HG02588 (cell line): ENCODE measurements at regions not wholly inside any gene's neighbourhood (a gene's known extent, or its start where the extent isn't known, plus 50 kb on each side); places are given as distances from the start of the nearest gene placed in this dataset.

Experiments
- ATAC-seq: cut with Tn5 transposase; IDR thresholded peaks from one replicate; pipeline ENCODE4 v1.9.1; 2021; ENCODE audit warnings: mild to moderate bottlenecking, moderate library complexity; ENCODE audit not compliant: unreplicated experiment

DNA sequence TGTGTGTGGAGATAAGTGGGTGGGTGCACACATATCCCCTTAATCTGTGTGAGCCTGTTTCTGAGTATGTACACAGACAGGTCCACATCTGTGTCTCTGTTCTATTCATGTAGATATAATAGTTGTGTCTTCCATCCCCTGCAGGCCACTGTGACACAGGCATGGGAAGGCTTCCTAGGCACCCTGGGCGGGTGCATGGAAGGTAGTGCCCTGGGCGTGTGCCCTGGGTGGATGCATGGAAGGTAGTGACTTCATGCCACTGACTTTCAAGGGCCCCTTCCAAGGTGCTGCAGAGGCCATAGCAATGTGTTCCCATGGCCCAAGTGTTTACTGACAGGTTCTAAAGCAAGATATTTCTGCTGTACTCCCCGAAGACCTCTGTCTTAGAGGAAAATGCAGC is 462.5 kb upstream of the HS6ST1 start:
- no peak for ATAC-seq

DNA sequence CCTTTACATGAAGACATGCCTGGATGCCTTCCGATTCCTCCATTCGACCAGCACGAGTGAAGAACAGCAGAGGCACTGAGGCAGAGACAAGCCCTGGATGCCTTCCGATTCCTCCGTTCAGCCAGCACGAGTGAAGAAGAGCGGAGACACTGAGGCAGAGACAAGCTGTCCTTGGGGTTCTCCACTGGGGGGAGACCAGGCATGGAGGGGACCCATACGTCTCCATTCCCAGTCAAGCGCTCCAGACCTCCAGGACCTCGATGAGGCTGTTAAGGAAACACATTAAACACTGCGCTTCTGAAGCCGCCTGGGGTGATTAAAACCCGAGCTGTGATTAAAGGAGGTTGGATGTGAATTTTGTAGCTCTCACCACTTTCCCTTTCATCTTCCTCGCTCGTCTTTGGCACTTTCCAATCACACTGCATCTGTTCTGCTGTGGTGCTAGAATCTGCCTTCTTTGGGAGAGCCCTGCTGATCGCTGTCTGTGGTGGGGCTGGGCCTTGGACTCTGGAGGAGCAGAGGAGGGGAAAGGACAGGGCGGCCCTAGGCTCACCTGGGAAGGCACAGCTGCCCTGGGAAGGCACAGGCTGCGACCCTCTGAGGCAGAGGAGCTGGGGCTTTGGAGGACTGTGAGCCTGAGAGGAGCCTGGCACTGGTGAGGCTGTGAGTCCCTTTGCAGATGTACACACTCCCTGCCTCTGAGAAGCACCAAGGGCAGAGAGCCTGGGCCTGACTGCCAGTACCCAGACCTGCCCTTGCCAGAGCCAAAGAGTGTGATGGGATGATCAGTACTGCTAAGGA is 463.1 kb upstream of the HS6ST1 start:
- ATAC-seq: no peak

DNA sequence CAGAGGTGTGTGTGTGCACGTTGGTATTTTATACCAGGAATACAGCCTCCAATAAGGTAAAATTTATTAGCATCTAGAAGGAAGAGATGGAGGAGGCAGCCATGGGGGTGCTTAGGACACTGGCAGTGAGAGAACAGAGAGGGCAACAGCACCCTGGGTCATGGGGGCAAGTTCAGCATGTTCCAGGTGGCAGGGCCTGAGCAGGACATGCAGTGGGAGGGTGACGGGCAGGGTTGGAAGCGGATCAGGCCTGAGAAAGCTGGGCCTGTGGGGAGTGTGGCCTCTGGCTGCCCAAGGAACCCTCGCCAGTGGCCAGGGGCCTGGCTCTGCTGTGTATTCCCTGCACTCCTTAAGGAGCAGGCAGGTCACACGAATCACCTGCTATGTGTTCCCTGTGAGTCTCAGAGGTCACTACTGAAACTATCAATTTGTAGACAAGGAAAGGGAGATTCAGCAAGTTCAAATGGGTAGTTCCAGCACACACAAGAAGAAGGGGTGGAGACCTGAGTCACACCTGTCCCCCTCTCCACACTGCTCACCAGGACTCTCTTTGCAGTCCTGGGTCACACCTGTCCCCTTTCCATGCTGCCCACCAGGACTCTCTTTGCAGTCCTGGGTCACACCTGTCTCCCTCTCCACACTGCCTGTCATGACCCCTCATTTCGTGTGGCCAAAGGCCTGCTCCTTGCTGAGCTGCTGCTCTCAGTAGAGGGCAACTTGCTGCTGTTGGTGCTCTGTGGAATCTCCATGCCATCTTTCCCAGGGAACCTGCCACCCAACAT is 463.9 kb upstream of the HS6ST1 start:
- no peak for ATAC-seq

DNA sequence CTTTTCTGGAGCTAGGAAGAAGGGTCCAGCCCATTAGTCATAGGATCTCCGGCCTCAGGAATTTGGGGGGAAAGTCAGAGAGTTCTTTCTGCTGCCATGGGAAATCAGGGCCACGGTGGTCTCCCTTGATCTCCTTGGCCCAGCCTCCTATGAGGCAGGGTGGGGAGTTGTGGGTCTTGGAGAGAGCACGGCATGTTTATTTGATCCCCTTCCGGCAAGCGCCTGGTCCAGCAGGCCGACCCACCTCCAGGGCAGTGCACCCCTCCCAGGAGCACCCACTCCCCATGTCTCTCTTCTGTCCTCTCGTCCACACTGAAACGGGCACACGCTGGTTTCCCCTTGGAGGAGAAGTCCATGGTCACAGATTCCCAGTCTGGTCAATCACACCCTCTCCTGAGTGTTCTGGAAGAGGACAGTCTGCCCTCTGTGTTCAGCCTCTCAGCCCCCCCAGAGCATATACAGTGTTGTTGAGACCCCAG is 464.6 kb upstream of the HS6ST1 start:
- ATAC-seq: no peak

DNA sequence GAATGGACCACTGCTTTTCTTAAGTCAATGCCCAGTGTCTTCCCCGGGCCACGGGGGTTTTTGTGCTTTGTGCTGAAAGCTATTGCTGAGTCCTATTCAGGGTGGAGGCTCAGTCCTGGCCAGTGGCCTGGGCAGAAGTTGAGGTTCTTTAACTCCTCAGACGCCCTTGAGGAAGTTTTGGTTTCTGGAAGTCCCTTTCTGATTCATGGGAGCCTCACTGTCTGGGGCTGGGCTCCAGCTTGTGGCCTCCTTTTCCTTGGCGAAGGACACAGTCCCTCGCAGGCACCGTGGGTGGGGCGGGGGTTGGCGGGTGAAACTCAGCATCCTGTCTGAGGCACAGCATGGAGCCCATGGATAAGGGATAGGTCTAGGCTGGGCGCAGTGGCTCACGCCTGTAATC is 465.2 kb upstream of the HS6ST1 start:
- no peak for ATAC-seq

DNA sequence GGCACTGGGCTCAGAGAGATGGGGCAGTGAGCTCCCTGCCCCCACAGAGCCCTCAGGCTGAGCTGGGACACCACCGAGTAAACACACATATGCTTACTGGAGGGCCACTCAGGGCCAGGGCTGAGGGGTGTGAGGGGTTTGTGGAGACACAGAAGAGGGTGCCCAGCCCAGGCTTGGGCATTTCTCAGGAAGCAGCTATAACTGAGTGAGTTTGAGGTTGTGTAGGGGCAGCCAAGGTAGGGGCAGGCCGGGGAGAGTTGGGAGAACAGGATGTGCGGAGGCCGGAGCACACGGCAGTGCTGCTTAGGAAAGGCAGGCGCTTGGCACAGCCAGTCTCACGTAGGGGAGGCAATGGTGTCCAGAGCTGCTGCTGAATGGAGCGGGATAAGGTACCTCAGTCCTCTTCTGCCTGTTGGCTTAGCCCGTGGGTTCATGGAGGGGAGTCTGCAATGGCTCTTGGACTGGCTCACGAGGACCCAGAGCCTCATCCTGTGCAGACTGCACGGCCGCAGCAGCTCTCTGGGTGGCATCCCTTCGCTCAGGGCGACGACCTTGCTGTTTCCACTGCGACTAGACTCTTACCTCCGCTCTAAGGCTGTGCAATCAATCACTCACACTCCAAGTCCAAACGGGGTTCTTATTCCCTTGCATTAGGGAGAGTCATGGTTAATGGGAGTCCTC is 466.1 kb upstream of the HS6ST1 start:
- ATAC-seq: no peak

DNA sequence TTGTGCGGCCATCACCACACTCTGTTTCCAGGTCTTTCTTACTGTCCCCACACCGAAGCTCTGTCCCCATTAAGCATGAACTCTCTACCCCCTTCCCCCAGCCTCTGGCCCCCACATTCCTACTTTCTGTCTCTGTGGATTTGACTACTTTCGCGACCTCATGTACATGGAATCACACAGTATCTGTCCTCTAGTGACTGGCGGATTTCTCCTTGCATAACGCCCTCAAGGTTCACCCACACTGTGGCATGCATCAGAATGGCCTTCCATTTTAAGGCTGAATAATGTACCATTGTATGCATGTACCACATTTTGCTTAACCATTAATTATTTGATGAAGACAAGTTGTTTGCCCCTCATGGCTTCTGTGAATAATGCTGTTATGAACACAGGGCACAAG is 467.6 kb upstream of the HS6ST1 start:
- ATAC-seq: no peak

DNA sequence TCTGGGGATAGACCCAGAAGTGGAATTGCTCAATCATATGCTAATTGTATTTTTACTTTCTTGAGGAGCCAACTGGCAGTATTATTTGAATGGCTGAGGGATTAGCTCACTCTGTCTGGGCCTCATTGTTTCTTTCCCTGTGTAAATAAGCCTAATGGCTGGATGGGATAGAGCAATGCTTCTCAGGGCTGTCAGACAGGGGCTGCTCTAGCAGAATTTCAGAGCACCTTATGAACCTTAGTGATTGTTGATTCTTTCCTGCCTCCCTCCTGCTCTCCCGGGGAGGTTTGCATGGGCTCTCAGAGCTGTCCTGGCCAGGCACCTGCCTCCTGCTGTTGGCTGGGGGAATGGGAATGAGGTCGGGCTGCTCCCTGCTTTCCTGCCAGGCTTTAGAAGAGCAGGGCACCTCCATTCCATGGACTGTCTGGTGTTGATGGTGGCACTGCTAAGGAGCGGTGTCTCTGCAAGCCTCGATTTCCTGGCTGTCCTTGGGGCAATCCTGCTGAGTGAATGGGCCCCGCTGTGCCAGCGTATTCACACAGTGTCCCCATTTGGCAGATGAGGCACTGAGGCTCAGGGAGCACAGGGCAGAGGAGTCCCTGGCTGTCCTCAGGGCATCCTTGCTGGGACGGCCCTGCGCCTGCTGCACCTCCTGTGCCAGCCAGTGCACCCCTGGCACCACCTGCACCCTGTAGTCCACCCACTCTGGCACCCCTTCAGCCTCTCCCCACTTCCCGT is 468.2 kb upstream of the HS6ST1 start:
- ATAC-seq: no peak

DNA sequence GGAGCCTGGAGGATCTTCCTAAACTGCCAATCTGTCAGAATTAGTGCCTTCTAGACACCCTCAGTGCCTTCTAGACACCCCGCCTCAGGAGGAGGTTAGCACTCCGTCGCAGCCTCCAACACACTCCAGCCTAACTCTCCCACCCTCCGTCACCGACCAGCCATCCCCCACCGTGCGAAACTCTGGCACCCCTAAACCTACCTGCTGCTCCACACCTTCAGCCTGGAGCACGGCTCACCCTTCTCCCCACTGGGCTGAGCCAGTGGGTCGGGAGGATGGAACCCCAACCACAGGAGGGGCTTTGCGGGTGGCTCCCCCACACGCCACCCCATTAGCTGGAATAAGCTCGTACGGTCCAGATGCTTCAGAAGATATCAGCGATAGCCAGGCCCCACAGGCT is 468.9 kb upstream of the HS6ST1 start:
- ATAC-seq: no peak

DNA sequence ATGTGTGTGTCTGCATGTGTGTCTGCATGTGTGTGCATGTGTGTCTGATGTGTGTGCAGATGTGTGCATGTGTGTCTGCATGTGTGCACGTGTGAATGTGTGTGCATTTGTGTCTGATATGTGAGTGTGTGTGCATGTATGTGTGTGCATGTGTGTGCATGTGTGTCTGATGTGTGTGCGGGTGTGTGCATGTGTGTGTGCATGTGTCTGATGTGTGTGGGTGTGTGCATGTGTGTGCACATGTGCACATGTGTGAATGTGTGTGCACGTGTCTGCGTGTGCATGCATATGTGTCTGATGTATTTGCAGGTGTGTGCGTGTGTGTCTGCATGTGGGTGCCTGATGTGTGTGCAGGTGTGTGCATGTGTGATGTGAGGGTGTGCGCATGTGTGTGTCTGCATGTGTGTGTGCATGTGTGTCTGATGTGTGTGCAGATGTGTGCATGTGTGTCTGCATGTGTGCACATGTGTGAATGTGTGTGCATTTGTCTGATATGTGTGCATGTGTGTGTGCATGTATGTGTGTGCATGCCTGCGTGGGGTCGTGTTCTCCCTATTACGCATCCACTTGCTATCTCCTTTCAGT is 470.1 kb upstream of the HS6ST1 start:
- ATAC-seq: no peak

DNA sequence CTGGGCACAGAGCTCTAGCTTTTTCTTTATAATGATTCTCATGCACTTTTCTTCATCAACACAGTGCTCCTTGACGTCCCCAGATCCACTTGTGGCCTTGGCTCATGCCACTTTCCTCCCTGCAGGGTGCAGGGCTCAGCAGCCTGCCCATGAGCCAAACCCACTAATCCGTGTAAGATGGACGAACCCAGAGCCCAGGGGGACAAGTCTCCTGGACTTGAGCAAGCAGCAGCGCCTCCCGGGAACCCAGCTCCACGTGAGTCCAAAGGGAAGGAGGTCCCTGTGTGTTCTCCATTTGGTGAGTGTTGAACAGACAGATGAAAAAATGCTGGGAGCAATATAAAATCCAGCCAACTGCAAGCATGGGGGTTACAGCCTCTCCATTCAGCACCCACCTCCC is 470.6 kb upstream of the HS6ST1 start:
- ATAC-seq: no peak

DNA sequence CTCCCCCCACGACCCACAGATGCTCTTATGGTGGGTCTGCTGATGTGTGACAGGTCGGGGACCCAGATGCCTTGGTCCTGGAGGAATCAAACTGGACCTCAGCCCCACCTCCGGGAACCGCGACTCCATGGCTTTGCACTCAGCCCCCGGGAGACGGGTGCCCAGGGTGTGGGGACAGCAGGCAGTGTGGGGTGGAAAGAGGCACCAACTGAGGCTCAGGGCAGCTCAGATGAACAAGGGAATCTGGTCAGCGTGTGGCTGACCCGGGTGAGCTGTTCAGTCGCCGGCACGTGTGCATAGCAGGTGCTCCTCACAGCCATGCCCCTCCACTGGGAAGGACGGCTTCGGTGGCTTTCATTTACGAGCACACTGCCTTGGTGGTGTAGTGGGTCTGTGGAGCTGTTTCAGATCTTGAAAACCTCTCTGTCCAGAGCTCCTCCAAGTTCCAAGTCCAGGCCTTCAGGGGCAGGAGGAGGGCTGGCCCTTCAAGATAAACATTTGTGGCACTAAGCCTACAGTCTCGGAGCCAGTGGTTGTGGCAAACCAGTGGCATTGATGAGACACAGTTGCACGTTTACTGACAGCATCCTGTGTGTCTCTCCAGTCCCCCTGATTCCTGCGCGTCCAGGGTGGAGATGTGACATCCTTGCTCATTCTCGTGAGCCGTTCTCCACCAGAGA is 471.2 kb upstream of the HS6ST1 start:
- no peak for ATAC-seq

DNA sequence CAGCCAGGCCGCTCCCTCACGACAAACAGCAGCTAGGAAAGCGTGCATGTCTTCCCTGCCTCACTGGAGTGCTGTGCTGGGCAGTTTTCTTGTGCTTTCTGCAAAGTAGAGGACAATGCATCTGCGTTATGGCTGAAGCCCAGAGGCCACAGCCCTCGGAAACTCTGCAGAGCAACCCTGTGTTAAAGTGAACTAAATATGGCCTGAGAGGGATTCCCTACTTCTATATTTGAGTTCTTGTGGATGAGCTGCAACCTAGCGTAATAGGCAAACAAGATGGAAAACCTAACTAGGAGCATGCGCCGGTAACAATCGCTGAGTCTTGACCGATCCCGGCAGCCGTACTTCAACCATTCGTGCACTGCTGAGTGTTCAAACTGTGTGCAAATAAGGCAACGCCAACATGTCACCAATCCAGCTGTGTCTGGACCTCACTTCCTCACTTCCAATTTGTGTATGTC is 471.9 kb upstream of the HS6ST1 start:
- no peak for ATAC-seq

DNA sequence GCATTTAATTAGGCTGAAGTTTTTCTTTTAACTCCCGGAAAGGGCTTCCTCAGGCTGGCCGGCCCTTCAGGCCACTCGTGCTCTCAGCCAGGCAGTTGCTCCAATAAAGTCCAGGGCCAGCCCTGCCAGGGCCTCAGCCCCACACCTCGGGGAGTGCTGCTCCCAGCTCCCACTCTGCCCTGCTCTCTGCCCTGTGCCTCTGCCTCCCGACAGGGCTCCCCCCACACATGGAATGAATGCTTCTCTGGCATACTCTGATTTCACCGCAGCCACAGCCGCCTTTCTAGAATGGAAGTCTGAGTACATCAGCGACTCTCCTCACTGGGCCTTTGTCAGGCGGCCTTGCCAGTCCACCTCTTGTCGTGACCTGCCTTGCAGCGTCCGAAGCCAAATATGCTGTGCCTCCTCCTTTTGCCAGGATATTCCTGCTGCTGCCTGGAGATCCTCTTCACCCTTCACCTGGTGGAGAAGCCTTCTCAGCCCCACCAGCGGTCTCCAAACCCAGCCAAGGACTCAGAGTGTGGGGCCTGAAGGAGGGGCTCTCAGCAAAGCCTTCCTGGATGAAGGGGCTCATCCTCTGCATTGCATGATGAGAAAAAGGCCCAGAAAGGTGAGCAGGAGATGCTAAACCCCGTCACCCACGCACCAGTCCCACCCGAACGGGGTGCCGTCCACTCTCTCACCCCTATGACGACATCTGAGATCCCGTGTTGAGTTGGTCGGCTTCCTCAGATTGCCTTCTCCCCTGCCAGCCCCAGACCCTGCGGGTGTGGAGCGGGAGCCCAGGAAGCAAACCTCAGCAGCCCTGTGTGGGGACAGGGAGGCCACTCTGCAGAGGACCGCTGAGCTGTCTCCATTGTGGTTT is 472.7 kb upstream of the HS6ST1 start:
- ATAC-seq: no peak

DNA sequence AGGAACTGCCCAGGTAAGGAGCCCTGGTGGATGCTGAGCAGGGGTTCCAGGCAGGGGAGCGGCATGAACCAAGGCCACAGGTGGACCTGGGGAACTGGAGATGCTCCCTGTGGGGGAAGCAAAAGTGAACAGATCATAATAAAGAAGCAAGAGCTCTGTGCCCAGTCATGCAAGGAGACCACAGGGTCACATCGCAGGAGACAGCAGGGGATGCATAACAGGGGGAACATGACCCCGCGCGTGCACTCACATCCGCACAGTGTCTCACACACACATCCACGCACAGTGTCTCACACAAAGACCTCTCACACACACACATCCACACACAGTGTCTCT is 473.3 kb upstream of the HS6ST1 start:
- ATAC-seq: no peak

DNA sequence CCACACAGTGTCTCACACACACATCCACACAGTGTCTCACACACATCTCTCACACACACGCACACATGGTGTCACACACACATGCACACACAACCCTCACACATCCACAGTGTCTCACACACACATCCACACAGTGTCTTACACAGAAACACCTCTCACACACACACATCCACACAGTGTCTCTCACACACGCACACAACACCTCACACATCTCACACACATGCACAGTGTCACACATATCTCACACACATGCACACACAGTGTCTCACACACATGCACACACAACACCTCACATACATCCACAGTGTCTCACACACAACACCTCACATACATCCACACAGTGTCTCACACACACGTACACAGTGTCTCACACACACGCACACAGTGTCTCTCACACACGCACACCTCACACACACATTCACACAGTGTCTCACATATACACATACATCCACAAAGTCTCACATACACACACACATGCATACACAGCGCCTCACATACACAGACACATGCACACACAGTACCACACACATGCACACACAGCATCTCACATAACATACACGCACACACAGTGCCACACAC is 473.9 kb upstream of the HS6ST1 start:
- ATAC-seq: no peak

DNA sequence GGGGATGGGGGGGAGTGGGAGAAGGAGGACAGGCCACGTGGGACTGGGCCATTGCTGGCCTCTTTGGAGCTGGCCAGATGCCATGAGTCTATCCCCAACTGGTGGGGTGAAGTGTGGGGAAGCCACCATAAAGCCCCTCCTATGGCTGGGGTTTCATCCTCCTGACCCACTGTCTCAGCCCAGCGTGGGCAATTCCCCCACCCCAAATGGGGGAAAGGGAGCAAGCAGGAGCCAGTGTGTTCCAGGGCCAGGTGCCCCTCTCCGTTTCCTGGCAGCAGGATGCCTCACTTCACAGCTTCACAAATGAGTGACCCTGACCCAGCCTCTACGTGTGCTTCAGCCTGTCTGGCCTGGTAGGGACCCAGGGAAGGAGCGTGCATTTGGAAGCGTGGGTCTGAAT is 474.7 kb upstream of the HS6ST1 start:
- ATAC-seq: no peak

DNA sequence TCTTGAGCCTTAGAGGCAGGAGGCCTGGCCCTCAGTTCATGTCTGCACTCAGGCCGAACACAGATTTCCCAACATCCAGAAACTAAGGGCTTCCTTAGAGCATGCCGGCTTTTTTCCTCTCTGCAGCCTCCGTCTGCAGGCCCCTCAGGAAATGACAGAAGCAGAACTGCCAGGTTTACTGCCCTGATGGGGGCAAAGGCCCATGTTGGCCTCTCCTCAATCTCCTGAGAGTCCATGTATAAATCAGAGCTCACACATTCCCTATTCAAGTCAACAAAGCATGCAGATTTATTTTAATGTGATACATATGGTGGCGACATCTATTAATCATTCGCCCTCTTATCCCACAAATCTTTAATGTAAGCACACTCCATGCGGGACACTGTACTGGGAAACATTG is 475.6 kb upstream of the HS6ST1 start:
- no peak for ATAC-seq

DNA sequence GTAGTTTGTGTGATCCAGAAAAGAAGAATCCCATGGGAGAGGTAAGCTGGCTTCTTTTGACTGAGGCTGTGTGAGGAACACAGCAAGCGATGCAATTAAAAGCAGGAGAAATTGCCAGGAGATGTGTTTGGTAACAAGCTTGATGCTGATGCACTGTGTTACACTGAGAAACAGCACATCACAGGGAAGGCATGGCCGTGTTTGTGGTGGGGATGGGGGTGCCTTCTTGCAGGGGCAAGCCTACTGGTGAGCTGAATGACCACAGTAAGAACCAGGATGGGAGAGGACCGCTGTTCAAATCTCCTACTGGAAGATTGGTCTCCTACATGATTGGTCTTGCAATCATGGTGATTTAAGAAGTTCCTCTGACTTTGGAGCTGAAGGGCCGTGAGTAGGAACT is 477.7 kb upstream of the HS6ST1 start:
- no peak for ATAC-seq
